HG03135 (cell line): ENCODE measurements at regions not wholly inside any gene's neighbourhood (a gene's known extent, or its start where the extent isn't known, plus 50 kb on each side); places are given as distances from the start of the nearest gene placed in this dataset.
"Not testable (repeated sequence)": the region's sequence is repeated elsewhere in the genome, so short reads cannot be mapped to it uniquely, and the experiment has no call there.

ENCODE experiments used
- ATAC-seq: cut with Tn5 transposase; IDR thresholded peaks from one replicate; pipeline ENCODE4 v1.9.1; 2021; ENCODE audit warnings: mild to moderate bottlenecking, moderate library complexity; ENCODE audit not compliant: unreplicated experiment

DNA sequence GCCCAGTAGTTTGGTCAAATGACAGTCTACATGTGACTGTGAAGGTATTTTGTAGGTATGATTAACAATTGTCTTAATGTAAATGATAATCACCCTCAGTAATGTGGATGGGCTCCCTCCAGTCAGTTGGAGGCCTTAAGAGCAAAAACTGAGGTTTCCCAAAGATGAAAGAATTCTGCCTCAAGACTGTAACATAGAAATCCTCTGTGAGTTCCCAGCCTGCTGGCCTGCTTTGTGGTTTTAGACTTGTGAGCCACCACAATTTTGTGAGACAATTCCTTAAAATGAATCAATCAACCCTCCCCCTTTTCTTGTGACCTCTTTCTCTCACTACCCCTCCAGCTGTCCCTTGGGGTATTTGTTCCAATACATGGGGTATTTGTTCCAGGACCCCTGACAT, 226.4 kb upstream of the DPYD start:
- no peak for ATAC-seq

DNA sequence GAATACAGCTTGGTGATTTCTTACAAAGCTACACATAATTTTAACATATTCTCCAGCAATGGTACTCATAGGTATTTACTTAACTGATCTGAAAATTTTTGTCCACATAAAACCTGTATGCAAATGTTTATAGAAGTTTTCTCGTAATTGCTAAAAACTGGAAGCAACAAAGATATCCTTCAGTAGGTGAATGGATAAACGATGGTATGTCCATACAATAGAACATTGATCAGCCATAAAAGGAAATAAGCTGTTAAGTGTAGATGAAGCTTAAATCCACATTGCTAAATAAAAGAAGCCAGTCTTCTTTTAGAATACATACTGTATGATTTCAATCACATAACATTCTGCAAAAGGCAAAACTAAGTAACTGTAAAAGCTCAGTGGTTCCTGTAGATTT, 224.8 kb upstream of the DPYD start:
- no peak for ATAC-seq

DNA sequence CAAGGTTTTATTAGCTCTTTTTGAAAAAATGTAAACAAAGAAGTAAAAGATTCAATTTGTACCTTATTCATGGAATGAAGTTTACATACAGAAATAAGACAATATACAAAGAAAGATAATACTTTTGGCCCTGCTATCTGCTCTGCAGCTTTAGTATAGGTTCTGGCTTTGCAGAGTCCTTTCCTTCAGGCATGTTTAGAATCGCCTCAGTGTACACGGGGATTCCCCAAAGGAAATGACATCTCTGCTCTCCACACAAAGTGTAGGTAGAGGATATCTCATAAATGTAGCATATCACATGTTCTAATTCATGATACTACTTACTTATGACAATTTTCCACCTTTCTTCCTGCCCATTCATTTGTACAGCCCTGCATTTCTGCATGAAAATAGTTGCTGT, 222.6 kb upstream of the DPYD start:
- ATAC-seq = no peak

DNA sequence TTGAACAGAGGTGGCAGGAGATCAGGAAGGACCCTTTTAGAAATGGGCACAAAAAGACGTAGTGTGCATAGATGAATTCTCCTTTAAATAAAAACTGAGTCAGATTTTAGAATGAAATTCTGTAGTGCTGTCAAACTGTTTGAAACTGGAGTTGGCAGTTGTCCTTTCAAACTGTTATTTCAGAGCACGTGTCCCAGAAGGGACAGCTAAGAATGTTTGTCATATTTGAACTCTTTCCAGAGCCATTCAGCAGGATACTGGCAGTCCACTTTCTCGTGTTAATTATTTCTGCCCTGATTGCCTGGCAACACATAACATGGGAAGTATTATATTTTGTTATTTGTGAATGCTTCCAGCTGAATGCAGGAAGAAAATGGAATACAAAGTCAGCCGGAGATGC, 212.3 kb upstream of the DPYD start:
- ATAC-seq = no peak

DNA sequence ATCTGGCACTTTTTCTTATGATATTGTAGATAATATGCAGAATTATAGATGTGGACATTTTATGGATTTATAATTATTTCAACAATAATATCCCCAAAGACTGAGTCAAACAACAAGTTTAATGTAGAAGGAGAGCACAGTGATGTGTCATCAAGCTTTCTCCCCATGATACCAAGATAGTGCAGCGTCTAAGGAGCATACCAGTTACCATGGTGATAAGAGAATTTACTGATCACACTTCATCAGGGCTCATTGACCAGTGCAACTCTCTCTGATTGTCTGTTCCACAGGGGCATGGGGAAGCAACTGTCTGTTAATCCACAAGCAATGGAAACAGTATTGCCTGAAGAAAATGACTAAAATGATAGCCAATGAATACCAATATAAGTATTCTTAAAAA, 209.6 kb upstream of the DPYD start:
- ATAC-seq = no peak

DNA sequence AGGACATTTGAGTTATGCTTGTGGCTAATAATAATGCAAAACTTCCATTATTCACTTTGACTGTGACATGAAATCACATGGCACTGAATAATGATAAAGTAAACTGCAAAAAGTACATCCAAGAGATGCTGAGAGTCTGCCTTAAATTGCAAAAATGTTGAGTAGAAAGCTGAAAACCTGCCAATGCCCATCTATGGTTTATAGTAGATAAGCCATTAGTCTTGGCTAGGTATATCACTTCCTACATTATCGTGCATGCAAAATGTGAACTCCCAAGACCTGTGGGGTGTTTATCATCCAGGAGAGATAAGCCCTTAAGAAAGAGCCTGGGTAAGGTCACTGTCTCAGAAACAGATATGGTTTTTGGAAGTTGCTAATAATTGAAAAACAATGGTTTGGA, 208.7 kb upstream of the DPYD start:
- no peak for ATAC-seq

DNA sequence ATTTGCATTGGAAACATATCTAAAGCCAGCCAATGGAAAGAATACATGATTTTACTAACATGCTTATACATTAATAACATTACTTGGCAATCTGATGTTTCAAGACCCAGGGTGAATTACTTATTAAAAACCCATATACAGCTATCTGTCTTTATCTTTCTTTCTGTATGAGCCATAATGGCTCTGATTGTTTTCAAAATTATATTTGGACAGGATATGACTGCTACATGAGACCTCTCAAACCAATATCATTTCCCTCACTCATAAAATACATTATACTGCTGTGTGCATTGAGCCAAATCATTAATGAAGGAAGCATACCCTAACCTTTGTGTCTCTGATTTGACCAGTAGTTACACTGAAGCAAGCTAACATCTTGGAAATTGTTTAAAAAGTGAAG, 205.9 kb upstream of the DPYD start:
- no peak for ATAC-seq

DNA sequence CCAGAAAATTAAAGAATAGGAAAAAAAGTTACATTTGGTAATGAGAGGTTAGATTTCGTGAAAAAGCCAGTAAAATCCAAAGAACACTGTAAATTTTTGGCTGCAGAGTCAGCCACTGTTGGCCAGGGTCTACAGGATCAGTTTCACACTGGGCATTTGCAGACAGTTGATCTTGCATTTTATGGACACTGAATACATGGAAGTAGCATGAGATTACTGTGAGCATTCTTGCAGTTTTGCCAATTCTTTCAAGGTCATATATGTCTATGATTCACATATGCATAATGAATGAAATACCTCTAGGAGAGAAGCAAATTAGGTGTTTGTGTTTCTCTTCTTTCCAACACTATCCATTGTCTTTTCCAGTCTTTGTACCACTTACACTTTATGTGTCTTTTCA, 200.8 kb upstream of the DPYD start:
- no peak for ATAC-seq

DNA sequence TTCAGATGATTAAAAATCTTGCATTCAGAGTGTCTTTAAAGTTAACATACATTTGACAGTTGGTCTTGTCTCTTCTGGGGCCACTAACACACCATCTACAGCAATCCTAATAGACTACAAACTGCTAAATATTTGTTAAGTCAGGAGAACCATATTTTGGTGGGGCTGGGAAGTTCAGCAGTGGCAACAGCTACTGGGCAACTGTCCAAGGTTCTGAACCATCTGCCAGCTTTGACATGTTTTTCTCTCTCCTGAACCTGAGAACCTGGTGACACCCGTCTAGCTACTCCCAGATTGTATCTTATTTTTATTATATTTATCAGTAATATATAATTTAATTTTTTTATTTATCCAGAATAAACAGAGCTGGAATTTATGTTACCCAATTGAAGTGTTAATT, 199.0 kb upstream of the DPYD start:
- ATAC-seq = no peak

DNA sequence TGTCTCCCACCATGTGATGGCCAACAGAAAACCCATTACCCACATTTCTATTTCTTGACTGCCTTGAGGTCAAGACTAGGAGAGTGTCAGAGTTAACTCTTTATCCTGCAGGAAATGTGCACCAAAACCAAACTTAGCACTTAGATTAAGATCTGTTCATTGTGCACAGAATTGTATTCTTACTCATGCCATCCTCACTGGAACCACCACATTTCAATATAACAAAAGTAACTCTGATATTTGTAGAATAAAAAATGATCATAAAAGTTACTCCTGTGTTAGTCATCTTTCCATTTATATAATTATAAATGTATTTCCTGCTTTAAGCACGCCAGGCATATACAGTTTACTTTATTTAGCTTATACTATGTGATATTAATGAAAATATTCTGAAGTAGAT, 193.0 kb upstream of the DPYD start:
- no peak for ATAC-seq

DNA sequence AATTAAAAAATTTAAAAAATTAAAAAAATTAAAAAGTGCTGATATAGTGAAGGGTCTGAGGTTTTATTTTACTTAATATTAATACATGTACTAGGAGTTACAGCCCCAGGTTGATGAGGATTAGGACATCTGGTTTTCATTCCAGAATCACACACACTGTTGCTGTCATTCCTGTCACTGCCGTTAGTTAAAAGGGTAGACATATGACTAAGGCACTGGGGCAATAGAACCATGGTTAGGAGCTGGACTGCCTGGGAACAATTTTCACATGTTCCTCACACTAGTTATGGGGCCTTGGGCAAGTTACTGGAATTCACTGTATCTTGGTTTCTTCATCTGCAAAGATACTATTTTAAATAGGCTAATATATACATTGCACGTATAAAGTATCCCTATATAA, 191.8 kb upstream of the DPYD start:
- ATAC-seq = no peak

DNA sequence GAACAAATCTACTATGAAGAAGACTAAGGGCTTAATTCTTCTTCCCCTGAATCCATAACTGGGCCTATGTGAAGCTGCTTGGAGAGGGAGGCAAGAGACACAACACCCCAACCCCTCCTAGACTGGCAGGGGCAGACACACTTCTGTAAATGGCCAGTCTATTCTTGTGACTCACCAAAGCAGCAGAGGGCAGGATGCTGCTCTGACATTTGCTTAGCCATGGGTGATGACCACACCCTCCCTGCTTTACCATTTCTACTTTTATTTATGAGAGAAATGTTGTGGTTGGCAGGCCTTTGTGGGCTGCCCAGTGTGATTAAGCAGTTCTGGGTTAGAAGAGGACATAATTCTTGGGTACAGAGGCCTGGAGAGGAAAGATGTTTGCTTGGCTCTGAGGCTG, 189.8 kb upstream of the DPYD start:
- no peak for ATAC-seq

DNA sequence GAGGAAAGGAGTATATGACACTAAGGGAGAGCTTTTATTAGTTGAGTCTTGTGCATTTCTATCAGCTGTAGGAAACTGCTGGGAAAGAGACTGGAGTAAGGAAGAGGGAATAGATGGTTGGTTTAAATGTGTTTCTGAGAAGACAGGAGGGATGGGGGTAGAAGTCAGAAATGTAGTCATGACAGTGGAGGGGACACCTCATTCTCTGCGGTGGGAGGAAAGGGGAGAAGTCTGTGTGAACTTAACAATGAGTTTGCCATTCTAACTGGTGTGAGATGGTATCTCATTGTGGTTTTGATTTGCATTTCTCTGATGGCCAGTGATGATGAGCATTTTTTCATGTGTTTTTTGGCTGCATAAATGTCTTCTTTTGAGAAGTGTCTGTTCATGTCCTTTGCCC, 187.5 kb upstream of the DPYD start:
- not testable (repeated sequence) for ATAC-seq

DNA sequence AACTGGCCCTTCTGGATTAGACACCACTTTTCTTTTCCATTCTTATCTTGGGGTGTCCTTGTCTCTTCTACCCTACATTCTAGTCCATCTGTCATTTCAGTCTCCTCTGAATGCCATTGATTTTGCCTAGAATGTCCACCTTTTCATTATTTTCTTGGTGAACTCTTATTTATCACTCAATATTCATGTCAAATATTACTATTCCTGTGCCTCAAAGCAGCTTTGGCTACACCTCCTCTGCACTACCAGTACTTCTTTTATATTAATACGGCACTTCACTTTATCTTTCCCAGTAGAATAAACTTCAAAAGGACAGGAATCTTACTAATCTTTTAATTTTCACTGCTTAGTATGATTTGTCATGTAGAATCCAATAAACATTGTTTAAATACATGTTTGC, 186.4 kb upstream of the DPYD start:
- ATAC-seq = no peak

DNA sequence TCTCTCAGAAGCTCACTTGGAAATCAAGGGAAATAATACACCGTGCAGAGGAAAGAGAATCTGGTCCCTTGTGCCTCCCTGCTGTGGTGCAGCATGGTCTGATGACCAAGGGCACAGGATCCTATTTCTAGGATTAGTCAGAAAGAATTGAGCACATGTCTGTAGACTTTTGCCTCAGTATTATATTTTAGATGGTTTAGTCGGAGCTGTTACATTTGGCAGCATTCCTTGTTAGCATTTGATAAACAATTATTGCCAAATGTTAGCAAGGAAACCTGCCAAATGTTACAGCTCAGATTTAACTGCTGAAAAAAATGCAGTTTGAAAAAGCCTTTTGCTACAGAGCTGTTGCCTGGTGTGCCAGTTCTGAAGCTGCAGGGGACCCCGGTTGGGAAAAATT, 183.5 kb upstream of the DPYD start:
- ATAC-seq = no peak

DNA sequence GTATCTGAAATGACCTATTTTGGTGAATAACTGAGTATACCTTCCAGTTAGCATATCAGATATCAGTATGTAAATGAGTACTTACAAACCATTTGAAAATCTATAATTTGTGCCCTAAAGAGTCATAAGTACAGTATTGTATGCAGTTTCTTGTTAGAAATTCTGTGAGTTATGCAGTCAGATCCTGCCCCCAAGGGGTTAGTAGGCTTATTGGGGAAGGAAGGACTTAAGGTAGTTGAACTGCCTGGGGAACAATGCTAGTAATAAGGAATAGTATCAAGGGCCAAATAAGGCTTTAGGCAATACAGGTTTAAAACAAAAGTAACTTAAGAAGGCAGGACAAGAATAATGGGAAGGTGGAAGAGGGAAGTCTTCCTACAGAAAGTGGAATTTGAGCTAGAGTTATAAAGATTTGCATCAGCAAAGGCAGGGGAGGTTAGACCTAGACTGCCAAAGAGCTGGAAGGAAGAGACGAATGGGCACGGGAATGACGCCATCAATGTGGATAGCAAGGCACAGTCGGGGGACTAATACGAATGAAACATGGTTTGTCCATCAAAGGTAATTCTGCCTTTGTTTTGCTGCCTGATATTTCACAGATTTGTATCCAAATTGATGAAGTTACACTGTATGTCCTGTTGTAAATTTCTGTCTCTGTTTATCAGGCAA, 182.9 kb upstream of the DPYD start:
- no peak for ATAC-seq

DNA sequence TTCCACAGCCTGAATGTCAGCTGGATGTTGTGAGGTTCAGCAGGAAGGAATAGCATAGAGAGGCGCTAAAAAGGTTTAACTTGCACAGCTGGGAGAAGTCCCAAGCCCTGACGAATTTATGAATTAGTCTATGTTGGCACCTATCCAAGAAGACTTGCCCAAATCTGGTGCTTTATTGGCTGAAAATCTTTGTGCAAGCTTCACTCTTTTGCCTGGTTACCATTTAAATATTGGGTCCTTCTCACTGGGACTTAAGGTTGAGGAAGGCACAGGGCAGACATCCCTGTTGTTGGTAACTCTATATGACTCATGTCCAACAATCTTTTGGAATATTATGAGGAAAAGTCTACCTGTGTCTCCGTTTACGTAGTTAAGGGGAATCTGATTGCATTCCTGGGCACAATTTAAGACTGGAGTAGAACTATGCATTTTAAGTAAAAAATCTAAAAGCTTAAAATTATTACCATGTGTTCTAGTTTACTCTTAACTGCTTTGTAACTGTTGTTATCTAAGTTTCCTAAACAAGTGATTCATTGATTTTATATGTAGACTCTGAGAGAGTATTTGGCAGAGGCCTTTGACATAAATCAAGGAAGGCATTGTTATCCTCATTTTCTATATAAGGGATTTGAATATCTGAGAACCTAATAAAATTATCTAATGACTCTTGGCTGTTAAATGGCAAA, 181.7 kb upstream of the DPYD start:
- ATAC-seq = no peak

DNA sequence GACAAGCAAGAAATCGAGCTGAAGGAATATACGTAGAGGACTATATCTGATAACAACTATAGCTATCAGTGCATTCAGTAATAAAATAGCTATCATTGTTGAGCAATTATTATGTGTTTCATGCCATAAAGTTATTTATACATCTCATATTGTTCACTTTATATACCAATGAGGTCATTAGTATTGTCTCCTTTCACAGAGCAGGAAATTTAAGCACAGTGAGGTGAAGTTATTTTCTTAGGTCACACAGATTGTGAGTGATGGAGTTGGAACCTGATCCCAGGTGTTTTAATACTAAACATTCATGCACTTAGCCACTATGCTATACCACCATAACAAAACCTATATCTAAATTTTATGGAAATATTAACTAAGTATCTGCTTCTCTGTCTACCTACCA, 180.5 kb upstream of the DPYD start:
- no peak for ATAC-seq

DNA sequence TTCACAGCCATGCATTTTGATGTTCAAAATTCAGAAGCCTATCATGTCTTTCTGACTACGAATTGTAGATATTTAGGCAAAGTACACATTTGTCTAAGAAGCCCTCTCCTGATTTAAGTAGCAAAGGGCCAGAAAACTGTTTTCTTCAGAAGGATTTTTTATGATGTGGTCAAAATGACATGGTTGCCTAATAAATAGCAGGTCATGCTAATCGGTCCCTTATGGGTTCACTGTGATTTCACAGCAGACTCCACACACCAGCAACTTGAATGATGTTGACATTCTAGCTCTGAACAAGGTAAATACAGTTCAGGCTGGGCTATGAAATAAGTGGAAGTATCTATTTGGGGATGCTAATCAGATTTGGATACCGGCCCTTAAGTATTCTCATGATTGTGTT, 178.7 kb upstream of the DPYD start:
- ATAC-seq = no peak

DNA sequence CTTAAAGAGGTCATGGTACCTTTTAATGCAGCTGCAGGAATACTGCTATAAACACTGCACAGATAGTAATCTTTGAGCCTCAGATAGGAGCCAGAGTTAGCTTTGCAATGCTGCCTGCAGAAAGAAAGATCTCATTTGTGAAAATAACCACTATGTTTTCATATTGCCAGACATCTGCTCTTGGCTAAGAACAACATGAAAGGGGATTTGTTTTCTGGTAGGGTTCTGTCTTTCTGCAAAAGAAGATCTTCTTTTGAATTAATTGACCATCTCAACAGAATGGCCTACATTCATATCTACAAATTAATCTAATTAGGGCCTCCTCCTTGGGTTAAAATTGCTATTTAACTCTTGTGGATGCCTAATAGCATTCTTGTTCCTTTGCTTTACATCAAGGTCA, 177.6 kb upstream of the DPYD start:
- ATAC-seq = no peak

DNA sequence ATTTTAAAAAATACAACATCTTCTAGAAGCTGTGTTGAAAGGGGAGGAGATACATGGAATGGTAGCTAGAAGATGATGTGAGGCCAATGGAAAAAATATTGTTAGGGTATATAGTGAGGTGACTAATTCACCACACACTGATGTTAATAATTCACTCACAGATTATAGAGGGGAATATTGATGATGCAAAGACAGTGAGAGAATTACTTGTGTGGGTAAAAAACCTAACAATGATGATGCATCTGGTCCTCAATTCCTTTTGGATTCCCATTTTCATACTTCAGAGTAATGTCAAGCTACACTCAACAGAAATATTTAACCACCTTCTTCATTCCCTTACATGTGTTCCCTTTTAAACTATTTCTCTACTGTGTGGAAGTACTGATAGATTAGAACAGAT, 169.5 kb upstream of the DPYD start:
- ATAC-seq = no peak

DNA sequence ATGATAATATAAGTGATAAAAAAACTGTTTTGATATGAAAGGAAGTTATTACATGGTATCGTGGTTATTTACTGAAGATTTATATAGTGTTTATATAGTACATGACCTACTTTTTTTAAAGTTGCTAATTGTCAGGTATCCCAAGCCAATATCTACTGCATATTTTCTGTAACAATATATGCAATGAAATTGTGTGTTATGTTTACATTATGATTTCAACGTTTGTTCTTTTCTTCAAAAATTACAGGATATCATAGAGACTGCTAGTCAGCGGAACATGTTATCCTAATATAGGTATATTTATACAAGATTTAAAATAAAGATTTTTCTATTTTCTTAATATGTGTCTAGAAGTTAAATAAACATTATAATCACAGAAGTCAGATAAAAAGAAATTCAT, 167.5 kb upstream of the DPYD start:
- no peak for ATAC-seq

DNA sequence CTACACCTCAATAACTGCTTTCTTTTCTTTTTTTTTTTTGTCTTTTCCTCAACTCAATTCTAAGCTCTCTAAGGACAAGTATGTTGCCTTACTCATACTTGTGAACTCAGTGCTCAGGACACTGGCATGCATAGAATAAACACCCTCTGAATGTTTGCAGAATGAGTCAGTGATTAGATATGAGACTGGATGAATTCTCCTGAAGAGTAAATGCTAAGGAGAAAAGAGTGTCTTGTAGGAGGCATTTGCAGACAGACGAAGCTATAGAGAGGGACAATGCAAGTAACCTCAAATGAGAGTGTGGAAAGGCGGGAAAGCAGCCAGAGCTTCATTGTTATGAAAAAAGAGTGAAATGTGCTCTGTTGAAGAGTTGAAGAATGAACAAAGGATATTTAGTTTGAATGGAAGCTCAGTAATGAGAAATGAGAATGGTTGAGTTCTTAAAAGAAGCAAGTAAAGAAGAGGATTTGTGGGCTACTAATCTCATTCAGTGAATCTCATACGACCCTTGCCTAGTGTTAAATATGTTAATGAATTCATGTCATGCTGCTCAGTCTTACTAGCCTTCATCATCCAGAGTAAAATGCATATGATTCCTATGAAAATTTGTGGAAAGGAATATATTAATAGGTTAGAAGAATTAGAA, 166.1 kb upstream of the DPYD start:
- ATAC-seq = no peak
